A673 (cell line): ENCODE measurements at regions not wholly inside any gene's neighbourhood (a gene's known extent, or its start where the extent isn't known, plus 50 kb on each side); places are given as distances from the start of the nearest gene placed in this dataset.

Experiments used
- BruUV-seq: library from RNA; stranded (reverse); fragments of 400-500 nt; replicated peaks from 2 replicates; lab custom pipeline; 2021; lab: Mats Ljungman, UMichigan
- CTCF ChIA-PET: fragments of 300-600 bp; sonication (Branson Sonifier 250); formaldehyde crosslinking; loops from one replicate; lab custom pipeline; 2022; ENCODE audit warnings: antibody characterized with exemption; lab: Charles Lee
- POLR2A ChIA-PET: fragments of 300-600 bp; sonication (Branson Sonifier 250); formaldehyde crosslinking; loops from one replicate; lab custom pipeline; 2022; ENCODE audit warnings: antibody characterized with exemption; ENCODE audit not compliant: low non-redundant PET; lab: Charles Lee
- DNase-seq: peaks from one replicate; pipeline ENCODE4 v3.0.0-alpha.2; 2015; ENCODE audit warnings: low spot score
- H3K27ac ChIP-seq: fragments of 200-600 bp; sonication (generic); 2 replicates; pipeline ENCODE4 v1.5.1; 2016; ENCODE audit warnings: mixed run types, low read depth, mild to moderate bottlenecking, mixed read lengths, antibody characterized with exemption, low read length; ENCODE audit not compliant: poor library complexity, severe bottlenecking
- H3K27me3 ChIP-seq: fragments of 200-600 bp; sonication (generic); replicated peaks from 2 replicates; pipeline ENCODE4 v1.6.1; 2017; ENCODE audit warnings: mixed run types, low read depth, mild to moderate bottlenecking, mixed read lengths, antibody characterized with exemption, low read length; ENCODE audit not compliant: insufficient read depth, poor library complexity
- H3K36me3 ChIP-seq: fragments of 200-600 bp; sonication (generic); 2 replicates; pipeline ENCODE4 v1.6.1; 2016; ENCODE audit warnings: mixed run types, mild to moderate bottlenecking, mixed read lengths, antibody characterized with exemption, low read length; ENCODE audit not compliant: insufficient read depth, poor library complexity, severe bottlenecking
- H3K4me1 ChIP-seq: fragments of 200-600 bp; sonication (generic); 2 replicates; pipeline ENCODE4 v1.6.1; 2017; ENCODE audit warnings: mixed run types, mild to moderate bottlenecking, mixed read lengths, antibody characterized with exemption, low read length; ENCODE audit not compliant: insufficient read depth, poor library complexity, severe bottlenecking
- H3K4me3 ChIP-seq: fragments of 200-600 bp; sonication (generic); 2 replicates; pipeline ENCODE4 v1.5.1; 2016; ENCODE audit warnings: low read depth, mixed run types, mild to moderate bottlenecking, mixed read lengths, low read length; ENCODE audit not compliant: poor library complexity, severe bottlenecking
- H3K9me3 ChIP-seq: fragments of 200-600 bp; sonication (generic); 2 replicates; pipeline ENCODE4 v1.6.1; 2016; ENCODE audit warnings: mixed run types, low read depth, mild to moderate bottlenecking, mixed read lengths, antibody characterized with exemption, low read length; ENCODE audit not compliant: poor library complexity, severe bottlenecking
- EZH2 ChIP-seq: fragments of 200-600 bp; sonication (generic); IDR thresholded peaks from 2 replicates; pipeline ENCODE4 v1.6.1; 2017; ENCODE audit warnings: borderline replicate concordance, low read depth, mild to moderate bottlenecking, mixed read lengths, antibody characterized with exemption, low read length; ENCODE audit not compliant: poor library complexity, severe bottlenecking
- intact Hi-C: fragments of 100-400 bp; cut with micrococcal nuclease; formaldehyde crosslinking; loops from one replicate; pipeline ENCODE4 v1.10.0; 2022; ENCODE audit not compliant: unreplicated experiment
- TF ChIP-seq, protein P1 (sequence below): fragments of 300-800, 200-600 bp; sonication (generic); conservative IDR thresholded peaks from 2 replicates; pipeline ENCODE4 v1.5.1; 2017; ENCODE audit warnings: low read depth, mild to moderate bottlenecking, antibody characterized with exemption, low read length, moderate library complexity, mixed read lengths

DNA sequence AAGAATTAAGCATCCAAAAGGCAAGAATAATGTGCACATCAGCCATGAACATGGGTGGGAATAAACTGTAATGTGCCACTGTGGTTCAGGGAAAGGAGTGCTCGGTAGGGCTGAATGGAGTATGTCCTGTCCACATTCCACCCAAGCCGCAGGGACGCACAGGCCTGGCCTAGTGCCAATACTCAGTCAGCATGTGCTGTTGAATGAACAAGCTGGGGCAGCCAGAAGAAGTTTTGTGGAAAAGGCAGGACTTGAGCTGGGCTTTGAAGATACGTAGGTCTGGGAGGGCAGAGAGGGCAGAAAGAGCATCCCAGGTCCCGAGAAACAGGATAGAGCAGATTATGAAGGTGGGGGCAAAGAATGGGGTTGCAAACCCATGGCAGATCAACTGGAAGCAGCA, 60.0 kb upstream of the PLET1 start:
- H3K27me3 ChIP-seq: no peaks in the 10 kb centered on the region
- H3K4me1 ChIP-seq: peaks cover 24% of the 10 kb centered on the region
- no peak overlapping the region for H3K4me3 ChIP-seq
- peak; percentile 53 for DNase-seq
- CTCF ChIA-PET: no interaction called here
- peak overlapping the region; percentile 80 for H3K27ac ChIP-seq
- intact Hi-C loops: no loop called here
- POLR2A ChIA-PET: interaction anchor here (0.6 kb wide), 1 partner anchor 8 kb away, joined by 3 read pairs; no protein-coding TSS in a partner anchor
- TF ChIP-seq EZH2: no peak
- TF ChIP-seq, protein P1, sequence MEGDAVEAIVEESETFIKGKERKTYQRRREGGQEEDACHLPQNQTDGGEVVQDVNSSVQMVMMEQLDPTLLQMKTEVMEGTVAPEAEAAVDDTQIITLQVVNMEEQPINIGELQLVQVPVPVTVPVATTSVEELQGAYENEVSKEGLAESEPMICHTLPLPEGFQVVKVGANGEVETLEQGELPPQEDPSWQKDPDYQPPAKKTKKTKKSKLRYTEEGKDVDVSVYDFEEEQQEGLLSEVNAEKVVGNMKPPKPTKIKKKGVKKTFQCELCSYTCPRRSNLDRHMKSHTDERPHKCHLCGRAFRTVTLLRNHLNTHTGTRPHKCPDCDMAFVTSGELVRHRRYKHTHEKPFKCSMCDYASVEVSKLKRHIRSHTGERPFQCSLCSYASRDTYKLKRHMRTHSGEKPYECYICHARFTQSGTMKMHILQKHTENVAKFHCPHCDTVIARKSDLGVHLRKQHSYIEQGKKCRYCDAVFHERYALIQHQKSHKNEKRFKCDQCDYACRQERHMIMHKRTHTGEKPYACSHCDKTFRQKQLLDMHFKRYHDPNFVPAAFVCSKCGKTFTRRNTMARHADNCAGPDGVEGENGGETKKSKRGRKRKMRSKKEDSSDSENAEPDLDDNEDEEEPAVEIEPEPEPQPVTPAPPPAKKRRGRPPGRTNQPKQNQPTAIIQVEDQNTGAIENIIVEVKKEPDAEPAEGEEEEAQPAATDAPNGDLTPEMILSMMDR: no peak
- H3K9me3 ChIP-seq: no peaks in the 10 kb centered on the region
- H3K36me3 ChIP-seq: no peaks in the 10 kb centered on the region
- no TSS peak for BruUV-seq

DNA sequence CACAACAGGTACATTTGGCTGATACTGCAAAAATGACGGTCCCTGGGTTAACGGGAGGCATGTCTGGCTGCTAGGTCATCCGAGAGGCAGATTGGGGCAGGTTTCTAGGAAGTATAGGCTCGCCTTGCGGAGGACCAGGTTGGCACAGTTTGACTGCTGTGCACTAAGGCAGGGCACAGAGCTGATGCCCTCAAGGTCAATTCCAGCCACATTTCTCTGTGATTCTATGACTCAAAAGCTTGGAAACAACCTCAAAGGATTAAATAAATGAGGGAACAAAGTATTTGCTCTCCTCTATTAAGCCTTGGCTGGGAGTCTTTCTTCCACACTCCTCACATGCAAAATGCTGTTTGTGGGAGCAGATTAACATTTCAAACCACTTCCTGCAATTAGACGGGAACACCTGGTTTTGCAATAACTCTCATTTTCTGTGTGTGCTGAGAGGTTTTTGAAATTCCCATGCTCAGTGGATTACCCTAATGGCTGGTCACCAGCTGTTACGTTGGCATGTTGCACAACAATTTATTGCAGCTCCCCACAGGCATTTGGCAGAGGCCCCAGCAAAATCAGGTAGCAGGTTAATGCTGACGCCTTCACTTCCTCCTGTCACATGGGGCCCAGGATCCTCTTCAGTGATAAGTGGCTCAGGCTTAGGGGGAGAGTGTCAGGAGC, 61.0 kb upstream of the PLET1 start:
- CTCF ChIA-PET: no interaction called here
- peak; percentile 89 for DNase-seq
- Histone ChIP-seq H3K27me3 (no peaks in the 10 kb centered on the region), H3K9me3 (no peaks in the 10 kb centered on the region), H3K36me3 (no peaks in the 10 kb centered on the region), H3K4me1 (peaks cover 24% of the 10 kb centered on the region), H3K4me3 (no peak overlapping the region), H3K27ac (peak overlapping the region; percentile 80)
- BruUV-seq: no TSS peak
- POLR2A ChIA-PET: no interaction called here
- TF ChIP-seq, protein P1: no peak
- no peak for TF ChIP-seq EZH2
- intact Hi-C loops: no loop called here

DNA sequence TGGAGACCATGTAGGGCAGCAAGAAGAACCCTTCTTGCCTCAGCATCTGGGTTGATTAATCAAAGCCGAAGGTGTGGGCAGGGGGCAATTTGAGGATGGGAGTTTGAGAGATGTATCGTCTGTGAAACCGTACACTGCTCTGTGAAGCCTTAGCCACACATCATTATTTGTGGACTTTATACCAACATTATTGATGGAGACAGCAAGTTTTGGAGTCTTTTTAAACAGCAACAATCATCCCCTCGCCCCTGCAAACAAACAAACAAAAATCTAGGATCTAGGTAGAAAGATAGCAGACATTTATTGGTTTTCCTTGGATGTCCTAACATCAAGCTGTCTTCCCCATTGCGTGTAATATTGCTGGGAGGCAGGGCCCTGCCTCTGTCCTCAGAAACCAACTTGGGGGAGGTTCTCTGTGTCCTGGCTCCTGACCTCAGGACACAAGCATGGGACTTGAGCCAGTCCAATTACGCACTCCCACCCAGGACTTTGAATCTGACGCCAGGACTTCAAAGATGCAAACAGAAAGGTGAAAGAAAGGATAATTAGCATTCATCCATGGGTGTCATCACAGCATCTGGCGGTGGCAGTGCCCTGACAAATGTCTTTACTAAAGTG, 61.6 kb upstream of the PLET1 start:
- POLR2A ChIA-PET: no interaction called here
- no peaks in the 10 kb centered on the region for H3K36me3 ChIP-seq
- no peaks in the 10 kb centered on the region for H3K9me3 ChIP-seq
- BruUV-seq: no TSS peak
- TF ChIP-seq, protein P1: no peak
- TF ChIP-seq EZH2: no peak
- CTCF ChIA-PET: no interaction called here
- peak overlapping the region; percentile 48 for H3K27ac ChIP-seq
- H3K4me3 ChIP-seq: no peak overlapping the region
- peaks cover 24% of the 10 kb centered on the region for H3K4me1 ChIP-seq
- intact Hi-C loops: no loop called here
- no peak for DNase-seq
- no peaks in the 10 kb centered on the region for H3K27me3 ChIP-seq
